ENCODE measurements at regions not wholly inside any gene's neighbourhood (a gene's known extent, or its start where the extent isn't known, plus 50 kb on each side); places are given as distances from the start of the nearest gene placed in this dataset.

DNA sequence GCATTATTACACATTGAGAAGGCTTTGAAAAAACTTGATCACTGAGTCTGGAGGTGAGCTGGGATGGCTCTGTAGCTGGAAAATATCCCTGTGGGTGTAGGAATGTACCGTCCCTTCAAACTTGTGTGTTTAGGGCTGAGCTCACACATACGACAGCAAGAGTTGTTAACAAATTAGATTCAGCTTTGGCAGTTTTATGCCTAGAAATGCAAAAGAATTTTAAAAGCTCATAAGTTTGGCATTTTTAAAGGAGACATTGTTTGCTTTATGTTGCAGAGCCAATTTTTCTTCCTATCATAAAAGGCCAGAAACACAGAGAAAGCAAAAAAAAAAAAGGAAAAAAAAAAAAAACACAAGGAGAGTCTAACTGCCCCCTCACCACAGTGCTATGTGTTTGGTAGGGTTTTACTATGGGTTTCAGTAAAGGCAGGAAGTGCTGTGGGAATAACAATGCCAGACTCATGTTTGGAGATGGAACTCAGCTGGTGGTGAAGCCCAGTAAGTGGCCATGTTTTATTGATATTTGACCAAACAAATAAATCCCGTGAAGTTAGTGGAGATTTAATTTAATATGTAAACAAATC is 78.4 kb downstream of the DAD1 start:
- CTCF ChIA-PET: no interaction called here
- BruUV-seq (replicated peaks): no TSS peak
- ATAC-seq (no peak), DNase-seq (ENCODE audit: low read depth, low spot score) (no peak)
- Histone ChIP-seq H3K9me3 (ENCODE audit: control insufficient read depth, insufficient read depth, low read depth, low read length) (no peaks in the 10 kb centered on the region), H3K27ac (ENCODE audit: low read length) (no peak overlapping the region), H3K36me3 (ENCODE audit: control insufficient read depth, insufficient read depth, low read length) (no peaks in the 10 kb centered on the region), H3K4me3 (ENCODE audit: low read depth in 2 of 2, low read length in 2 of 2) (no peak overlapping the region), H3K4me1 (ENCODE audit: control insufficient read depth, insufficient read depth, low read length) (no peaks in the 10 kb centered on the region), H3K27me3 (ENCODE audit: control insufficient read depth, insufficient read depth, low read length) (no peaks in the 10 kb centered on the region)
- TF ChIP-seq, protein P1, sequence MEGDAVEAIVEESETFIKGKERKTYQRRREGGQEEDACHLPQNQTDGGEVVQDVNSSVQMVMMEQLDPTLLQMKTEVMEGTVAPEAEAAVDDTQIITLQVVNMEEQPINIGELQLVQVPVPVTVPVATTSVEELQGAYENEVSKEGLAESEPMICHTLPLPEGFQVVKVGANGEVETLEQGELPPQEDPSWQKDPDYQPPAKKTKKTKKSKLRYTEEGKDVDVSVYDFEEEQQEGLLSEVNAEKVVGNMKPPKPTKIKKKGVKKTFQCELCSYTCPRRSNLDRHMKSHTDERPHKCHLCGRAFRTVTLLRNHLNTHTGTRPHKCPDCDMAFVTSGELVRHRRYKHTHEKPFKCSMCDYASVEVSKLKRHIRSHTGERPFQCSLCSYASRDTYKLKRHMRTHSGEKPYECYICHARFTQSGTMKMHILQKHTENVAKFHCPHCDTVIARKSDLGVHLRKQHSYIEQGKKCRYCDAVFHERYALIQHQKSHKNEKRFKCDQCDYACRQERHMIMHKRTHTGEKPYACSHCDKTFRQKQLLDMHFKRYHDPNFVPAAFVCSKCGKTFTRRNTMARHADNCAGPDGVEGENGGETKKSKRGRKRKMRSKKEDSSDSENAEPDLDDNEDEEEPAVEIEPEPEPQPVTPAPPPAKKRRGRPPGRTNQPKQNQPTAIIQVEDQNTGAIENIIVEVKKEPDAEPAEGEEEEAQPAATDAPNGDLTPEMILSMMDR (IDR thresholded peaks at IDR 0.05): no peak
- no peak for TF ChIP-seq TCF7L2 (IDR thresholded peaks at IDR 0.05; ENCODE audit: low read depth, low read length)
- TF ChIP-seq SIN3A (IDR thresholded peaks at IDR 0.05; ENCODE audit: borderline replicate concordance, insufficient read depth, low read depth, low read length): no peak
- TF ChIP-seq POLR2AphosphoS5 (IDR thresholded peaks at IDR 0.05; ENCODE audit: low read depth, low read length): no peak
- TF ChIP-seq, protein P2, sequence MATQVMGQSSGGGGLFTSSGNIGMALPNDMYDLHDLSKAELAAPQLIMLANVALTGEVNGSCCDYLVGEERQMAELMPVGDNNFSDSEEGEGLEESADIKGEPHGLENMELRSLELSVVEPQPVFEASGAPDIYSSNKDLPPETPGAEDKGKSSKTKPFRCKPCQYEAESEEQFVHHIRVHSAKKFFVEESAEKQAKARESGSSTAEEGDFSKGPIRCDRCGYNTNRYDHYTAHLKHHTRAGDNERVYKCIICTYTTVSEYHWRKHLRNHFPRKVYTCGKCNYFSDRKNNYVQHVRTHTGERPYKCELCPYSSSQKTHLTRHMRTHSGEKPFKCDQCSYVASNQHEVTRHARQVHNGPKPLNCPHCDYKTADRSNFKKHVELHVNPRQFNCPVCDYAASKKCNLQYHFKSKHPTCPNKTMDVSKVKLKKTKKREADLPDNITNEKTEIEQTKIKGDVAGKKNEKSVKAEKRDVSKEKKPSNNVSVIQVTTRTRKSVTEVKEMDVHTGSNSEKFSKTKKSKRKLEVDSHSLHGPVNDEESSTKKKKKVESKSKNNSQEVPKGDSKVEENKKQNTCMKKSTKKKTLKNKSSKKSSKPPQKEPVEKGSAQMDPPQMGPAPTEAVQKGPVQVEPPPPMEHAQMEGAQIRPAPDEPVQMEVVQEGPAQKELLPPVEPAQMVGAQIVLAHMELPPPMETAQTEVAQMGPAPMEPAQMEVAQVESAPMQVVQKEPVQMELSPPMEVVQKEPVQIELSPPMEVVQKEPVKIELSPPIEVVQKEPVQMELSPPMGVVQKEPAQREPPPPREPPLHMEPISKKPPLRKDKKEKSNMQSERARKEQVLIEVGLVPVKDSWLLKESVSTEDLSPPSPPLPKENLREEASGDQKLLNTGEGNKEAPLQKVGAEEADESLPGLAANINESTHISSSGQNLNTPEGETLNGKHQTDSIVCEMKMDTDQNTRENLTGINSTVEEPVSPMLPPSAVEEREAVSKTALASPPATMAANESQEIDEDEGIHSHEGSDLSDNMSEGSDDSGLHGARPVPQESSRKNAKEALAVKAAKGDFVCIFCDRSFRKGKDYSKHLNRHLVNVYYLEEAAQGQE (IDR thresholded peaks at IDR 0.05; ENCODE audit: insufficient read depth in 1 of 2, low read depth in 2 of 2, low read length in 1 of 2): no peak
- intact Hi-C loops (cut with micrococcal nuclease; ENCODE audit: unreplicated experiment) (no loop called here), in situ Hi-C loops (cut with HindIII; ENCODE audit: low pct_unique_long_range_greater_than_20kb, low sequenced_read_pairs) (no loop called here)
- POLR2A ChIA-PET: no interaction called here

GRCh38 chr14:22509751-22510300 is 79.2 kb downstream of the DAD1 start:
- Histone ChIP-seq H3K9me3 (ENCODE audit: control insufficient read depth, insufficient read depth, low read depth, low read length) (no peaks in the 10 kb centered on the region), H3K4me3 (ENCODE audit: low read depth in 2 of 2, low read length in 2 of 2) (no peak overlapping the region), H3K36me3 (ENCODE audit: control insufficient read depth, insufficient read depth, low read length) (no peaks in the 10 kb centered on the region), H3K4me1 (ENCODE audit: control insufficient read depth, insufficient read depth, low read length) (no peaks in the 10 kb centered on the region), H3K27ac (ENCODE audit: low read length) (no peak overlapping the region), H3K27me3 (ENCODE audit: control insufficient read depth, insufficient read depth, low read length) (no peaks in the 10 kb centered on the region)
- TF ChIP-seq POLR2AphosphoS5 (IDR thresholded peaks at IDR 0.05; ENCODE audit: low read depth, low read length) (no peak), TCF7L2 (IDR thresholded peaks at IDR 0.05; ENCODE audit: low read depth, low read length) (no peak)
- TF ChIP-seq, protein P2 (IDR thresholded peaks at IDR 0.05; ENCODE audit: insufficient read depth in 1 of 2, low read depth in 2 of 2, low read length in 1 of 2): no peak
- DNase-seq (ENCODE audit: low read depth, low spot score) (no peak), ATAC-seq (no peak)
- in situ Hi-C loops (cut with HindIII; ENCODE audit: low pct_unique_long_range_greater_than_20kb, low sequenced_read_pairs) (no loop called here), intact Hi-C loops (cut with micrococcal nuclease; ENCODE audit: unreplicated experiment) (no loop called here)
- POLR2A ChIA-PET: no interaction called here
- no TSS peak for BruUV-seq (replicated peaks)
- CTCF ChIA-PET: no interaction called here
